ENCODE measurements at regions not wholly inside any gene's neighbourhood (a gene's known extent, or its start where the extent isn't known, plus 50 kb on each side); places are given as distances from the start of the nearest gene placed in this dataset.

- TF ChIP-seq E2F8 (IDR thresholded peaks at IDR 0.05; ENCODE audit: low read depth, partially characterized antibody), result no peak
- TF ChIP-seq EGR1 (IDR thresholded peaks at IDR 0.05; ENCODE audit: borderline replicate concordance in 1 of 2, low read depth in 2 of 2, low read length in 2 of 2), result no peak
- TF ChIP-seq ASH2L (IDR thresholded peaks at IDR 0.05; ENCODE audit: borderline replicate concordance, low read depth), result no peak
- TF ChIP-seq TAF1 (IDR thresholded peaks at IDR 0.05; ENCODE audit: borderline replicate concordance, low read depth, low read length), result no peak
- TF ChIP-seq MEF2B (IDR thresholded peaks at IDR 0.05; ENCODE audit: partially characterized antibody, poor library complexity, severe bottlenecking), result peak; percentile 57
- no peak for TF ChIP-seq WRNIP1 (IDR thresholded peaks at IDR 0.05; ENCODE audit: borderline replicate concordance, low read depth, low read length)
- TF ChIP-seq REST (IDR thresholded peaks at IDR 0.05; ENCODE audit: low read depth, low read length), result no peak
- TF ChIP-seq TCF7 (IDR thresholded peaks at IDR 0.05; ENCODE audit: borderline replicate concordance), result peak; percentile 71; the same call in 1 of the 2 replicates
- 0 out of 2 replicates have a peak, but pooled peaks have one; percentile 11 for TF ChIP-seq YY1 (IDR thresholded peaks at IDR 0.05; ENCODE audit: low read depth, low read length)
- peak; percentile 88 for TF ChIP-seq IKZF1 (conservative IDR thresholded peaks at IDR 0.05)
- TF ChIP-seq BHLHE40 (IDR thresholded peaks at IDR 0.05; ENCODE audit: borderline replicate concordance in 1 of 2, low read depth in 2 of 2, low read length in 1 of 2), result peak; percentile 35 to 77; a peak in 2 of 4 replicates
- 0 out of 2 replicates have a peak, but pooled peaks have one; percentile 57 for TF ChIP-seq TCF12 (IDR thresholded peaks at IDR 0.05; ENCODE audit: low read depth, low read length)
- TF ChIP-seq NBN (IDR thresholded peaks at IDR 0.05), result 0 out of 2 replicates have a peak, but pooled peaks have one; percentile 53
- TF ChIP-seq, protein P1, sequence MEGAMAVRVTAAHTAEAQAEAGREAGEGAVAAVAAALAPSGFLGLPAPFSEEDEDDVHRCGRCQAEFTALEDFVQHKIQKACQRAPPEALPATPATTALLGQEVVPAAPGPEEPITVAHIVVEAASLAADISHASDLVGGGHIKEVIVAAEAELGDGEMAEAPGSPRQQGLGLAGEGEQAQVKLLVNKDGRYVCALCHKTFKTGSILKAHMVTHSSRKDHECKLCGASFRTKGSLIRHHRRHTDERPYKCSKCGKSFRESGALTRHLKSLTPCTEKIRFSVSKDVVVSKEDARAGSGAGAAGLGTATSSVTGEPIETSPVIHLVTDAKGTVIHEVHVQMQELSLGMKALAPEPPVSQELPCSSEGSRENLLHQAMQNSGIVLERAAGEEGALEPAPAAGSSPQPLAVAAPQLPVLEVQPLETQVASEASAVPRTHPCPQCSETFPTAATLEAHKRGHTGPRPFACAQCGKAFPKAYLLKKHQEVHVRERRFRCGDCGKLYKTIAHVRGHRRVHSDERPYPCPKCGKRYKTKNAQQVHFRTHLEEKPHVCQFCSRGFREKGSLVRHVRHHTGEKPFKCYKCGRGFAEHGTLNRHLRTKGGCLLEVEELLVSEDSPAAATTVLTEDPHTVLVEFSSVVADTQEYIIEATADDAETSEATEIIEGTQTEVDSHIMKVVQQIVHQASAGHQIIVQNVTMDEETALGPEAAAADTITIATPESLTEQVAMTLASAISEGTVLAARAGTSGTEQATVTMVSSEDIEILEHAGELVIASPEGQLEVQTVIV (IDR thresholded peaks at IDR 0.05; ENCODE audit: borderline replicate concordance, partially characterized antibody), result no peak
- TF ChIP-seq SMARCA5 (IDR thresholded peaks at IDR 0.05), result peak; percentile 36; the same call in 1 of the 2 replicates
These were observed 114.0 kb downstream of the VEGFA start (continued) for GRCh38 chr6:43883847-43884651.
